ENCODE measurements at regions not wholly inside any gene's neighbourhood (a gene's known extent, or its start where the extent isn't known, plus 50 kb on each side); places are given as distances from the start of the nearest gene placed in this dataset.

- TF ChIP-seq SIN3A (IDR thresholded peaks at IDR 0.05; ENCODE audit: borderline replicate concordance, low read depth, low read length) = no peak
- TF ChIP-seq ELF1 (IDR thresholded peaks at IDR 0.05) = no peak
Measured at GRCh38 chr14:30283822-30284446, 275.0 kb upstream of the G2E3 start (continued).

DNA sequence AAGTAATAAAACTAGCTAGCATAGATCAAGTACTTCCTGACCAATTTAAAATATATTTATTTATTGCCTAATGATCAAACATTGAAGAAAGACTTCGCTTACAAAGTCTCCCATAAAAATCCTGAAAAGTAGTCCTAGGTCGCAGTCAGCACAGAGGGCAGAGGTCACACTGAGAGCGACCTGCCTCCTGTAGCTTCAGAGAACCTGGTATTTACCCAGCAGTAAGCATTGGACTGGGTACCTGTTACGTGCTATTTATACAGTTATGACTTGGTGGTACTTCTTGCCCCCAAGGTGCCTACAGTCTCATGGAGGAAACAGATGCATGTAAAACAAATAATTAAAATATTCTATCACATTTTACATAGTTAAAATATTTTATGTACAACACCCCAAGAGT is 274.1 kb upstream of the G2E3 start:
- POLR2A ChIA-PET = no interaction called here
- TF ChIP-seq MXI1 (IDR thresholded peaks at IDR 0.05; ENCODE audit: low read depth, low read length) (no peak), RAD21 (IDR thresholded peaks at IDR 0.05; ENCODE audit: low read length) (no peak), PBX3 (IDR thresholded peaks at IDR 0.05) (no peak), EZH2phosphoT487 (IDR thresholded peaks at IDR 0.05; ENCODE audit: borderline replicate concordance, low read depth) (no peak), FOSL2 (IDR thresholded peaks at IDR 0.05; ENCODE audit: borderline replicate concordance, low read depth) (no peak), REST (IDR thresholded peaks at IDR 0.05; ENCODE audit: low read depth, low read length) (no peak), ELF1 (IDR thresholded peaks at IDR 0.05) (no peak), EP300 (IDR thresholded peaks at IDR 0.05; ENCODE audit: borderline replicate concordance in 1 of 2, low read depth in 1 of 2, low read length in 1 of 2) (no peak), NRF1 (IDR thresholded peaks at IDR 0.05; ENCODE audit: low read depth, low read length) (no peak), FOXJ3 (CRISPR knock-in tag; IDR thresholded peaks at IDR 0.05) (no peak), GATA2 (CRISPR knock-in tag; IDR thresholded peaks at IDR 0.05) (no peak), POLR2AphosphoS5 (IDR thresholded peaks at IDR 0.05; ENCODE audit: low read depth, low read length) (no peak), TCF12 (IDR thresholded peaks at IDR 0.05) (no peak), FOXM1 (IDR thresholded peaks at IDR 0.05; ENCODE audit: low read depth) (no peak), RXRA (IDR thresholded peaks at IDR 0.05; ENCODE audit: borderline replicate concordance, low read depth) (no peak), NFIC (IDR thresholded peaks at IDR 0.05; ENCODE audit: borderline replicate concordance) (no peak), RFX5 (IDR thresholded peaks at IDR 0.05; ENCODE audit: low read length) (no peak)
- TF ChIP-seq, protein P1, sequence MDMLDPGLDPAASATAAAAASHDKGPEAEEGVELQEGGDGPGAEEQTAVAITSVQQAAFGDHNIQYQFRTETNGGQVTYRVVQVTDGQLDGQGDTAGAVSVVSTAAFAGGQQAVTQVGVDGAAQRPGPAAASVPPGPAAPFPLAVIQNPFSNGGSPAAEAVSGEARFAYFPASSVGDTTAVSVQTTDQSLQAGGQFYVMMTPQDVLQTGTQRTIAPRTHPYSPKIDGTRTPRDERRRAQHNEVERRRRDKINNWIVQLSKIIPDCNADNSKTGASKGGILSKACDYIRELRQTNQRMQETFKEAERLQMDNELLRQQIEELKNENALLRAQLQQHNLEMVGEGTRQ (IDR thresholded peaks at IDR 0.05; ENCODE audit: borderline replicate concordance, low read depth, low read length) = no peak
- TF ChIP-seq, protein P2, sequence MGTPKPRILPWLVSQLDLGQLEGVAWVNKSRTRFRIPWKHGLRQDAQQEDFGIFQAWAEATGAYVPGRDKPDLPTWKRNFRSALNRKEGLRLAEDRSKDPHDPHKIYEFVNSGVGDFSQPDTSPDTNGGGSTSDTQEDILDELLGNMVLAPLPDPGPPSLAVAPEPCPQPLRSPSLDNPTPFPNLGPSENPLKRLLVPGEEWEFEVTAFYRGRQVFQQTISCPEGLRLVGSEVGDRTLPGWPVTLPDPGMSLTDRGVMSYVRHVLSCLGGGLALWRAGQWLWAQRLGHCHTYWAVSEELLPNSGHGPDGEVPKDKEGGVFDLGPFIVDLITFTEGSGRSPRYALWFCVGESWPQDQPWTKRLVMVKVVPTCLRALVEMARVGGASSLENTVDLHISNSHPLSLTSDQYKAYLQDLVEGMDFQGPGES (IDR thresholded peaks at IDR 0.05; ENCODE audit: low read depth, low read length) = no peak
- TF ChIP-seq, protein P3, sequence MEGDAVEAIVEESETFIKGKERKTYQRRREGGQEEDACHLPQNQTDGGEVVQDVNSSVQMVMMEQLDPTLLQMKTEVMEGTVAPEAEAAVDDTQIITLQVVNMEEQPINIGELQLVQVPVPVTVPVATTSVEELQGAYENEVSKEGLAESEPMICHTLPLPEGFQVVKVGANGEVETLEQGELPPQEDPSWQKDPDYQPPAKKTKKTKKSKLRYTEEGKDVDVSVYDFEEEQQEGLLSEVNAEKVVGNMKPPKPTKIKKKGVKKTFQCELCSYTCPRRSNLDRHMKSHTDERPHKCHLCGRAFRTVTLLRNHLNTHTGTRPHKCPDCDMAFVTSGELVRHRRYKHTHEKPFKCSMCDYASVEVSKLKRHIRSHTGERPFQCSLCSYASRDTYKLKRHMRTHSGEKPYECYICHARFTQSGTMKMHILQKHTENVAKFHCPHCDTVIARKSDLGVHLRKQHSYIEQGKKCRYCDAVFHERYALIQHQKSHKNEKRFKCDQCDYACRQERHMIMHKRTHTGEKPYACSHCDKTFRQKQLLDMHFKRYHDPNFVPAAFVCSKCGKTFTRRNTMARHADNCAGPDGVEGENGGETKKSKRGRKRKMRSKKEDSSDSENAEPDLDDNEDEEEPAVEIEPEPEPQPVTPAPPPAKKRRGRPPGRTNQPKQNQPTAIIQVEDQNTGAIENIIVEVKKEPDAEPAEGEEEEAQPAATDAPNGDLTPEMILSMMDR (IDR thresholded peaks at IDR 0.05) = no peak
- Histone ChIP-seq H3K27ac (ENCODE audit: low read depth in 2 of 2, low read length in 1 of 2) (no peak overlapping the region), H3K9me2 (no peaks in the 10 kb centered on the region; the same call in 1 of the 2 replicates), H3F3A (replicated peaks; ENCODE audit: insufficient read depth) (no peaks in the 10 kb centered on the region), H3K36me3 (replicated peaks in 1 of 2; ENCODE audit: control insufficient read depth in 1 of 2, insufficient read depth in 2 of 2, low read length in 1 of 2) (no peaks in the 10 kb centered on the region), H4K20me1 (ENCODE audit: insufficient read depth) (no peaks in the 10 kb centered on the region), H3K9me3 (no peaks in the 10 kb centered on the region), H3K4me3 (ENCODE audit: low read depth in 2 of 2, low read length in 1 of 2) (no peak overlapping the region), H3K79me2 (ENCODE audit: insufficient read depth) (no peaks in the 10 kb centered on the region), H3K9ac (no peak overlapping the region), H3K4me1 (ENCODE audit: control insufficient read depth in 1 of 2, insufficient read depth in 2 of 2, low read depth in 1 of 2, low read length in 1 of 2) (no peaks in the 10 kb centered on the region), H3K4me2 (no peak overlapping the region), H2AFZ (ENCODE audit: low read depth) (no peak overlapping the region), H3K27me3 (ENCODE audit: insufficient read depth) (no peaks in the 10 kb centered on the region; the same call in 1 of the 2 replicates)
- no peak for DNase-seq
- 3% methylated on average over 4 of the region's 4 CpGs for WGBS (ENCODE audit: low lambda C conversion rate)
- CTCF ChIA-PET = interaction anchor here (0.6 to 8.1 kb wide), 6 partner anchors 8 to 91 kb away, joined by 3 to 74 read pairs (median 4); no protein-coding TSS in a partner anchor

All from SK-N-SH (cell line).